ENCODE measurements at regions not wholly inside any gene's neighbourhood (a gene's known extent, or its start where the extent isn't known, plus 50 kb on each side); places are given as distances from the start of the nearest gene placed in this dataset.

DNA sequence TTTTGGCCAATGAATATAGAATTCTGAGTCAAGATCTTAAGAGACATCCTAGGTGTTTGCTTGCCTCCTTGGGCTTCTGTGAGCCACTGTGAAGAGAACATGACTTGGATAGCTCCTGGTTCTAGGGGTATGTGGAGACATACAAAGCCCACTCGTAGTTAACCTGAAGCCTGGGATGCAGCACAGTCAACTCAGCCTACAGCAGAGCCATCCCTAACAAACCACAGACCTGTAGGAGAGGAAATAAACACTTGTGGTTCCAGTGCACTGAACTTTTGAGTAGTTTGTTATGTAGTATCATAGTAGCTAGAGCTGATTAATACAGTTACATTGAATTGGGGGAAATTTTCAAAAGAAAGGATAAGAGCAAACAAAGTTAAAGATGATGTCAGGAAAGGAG, 474.4 kb upstream of the HSF2 start:
- TF ChIP-seq EZH2phosphoT487 (IDR thresholded peaks at IDR 0.05; ENCODE audit: insufficient read depth, low read depth) (no peak), EZH2 (IDR thresholded peaks at IDR 0.05; ENCODE audit: insufficient read depth, poor library complexity, severe bottlenecking) (no peak)
